Neuron (in vitro differentiated cells): ENCODE measurements at regions not wholly inside any gene's neighbourhood (a gene's known extent, or its start where the extent isn't known, plus 50 kb on each side); places are given as distances from the start of the nearest gene placed in this dataset.
"Not testable (repeated sequence)": the region's sequence is repeated elsewhere in the genome, so short reads cannot be mapped to it uniquely, and the experiment has no call there.

Experiments
- H2AFZ ChIP-seq: one replicate; pipeline ENCODE4 v1.6.1; 2013; ENCODE audit warnings: low read depth, mild to moderate bottlenecking, inconsistent platforms, low read length, moderate library complexity
- H3K27me3 ChIP-seq: one replicate; pipeline ENCODE4 v1.6.1; 2013; ENCODE audit warnings: low read length; ENCODE audit not compliant: insufficient read depth
- H3K36me3 ChIP-seq: one replicate; pipeline ENCODE4 v1.6.1; 2013; ENCODE audit warnings: low read length; ENCODE audit not compliant: insufficient read depth
- H3K4me1 ChIP-seq: one replicate; pipeline ENCODE4 v1.6.1; 2013; ENCODE audit warnings: low read length; ENCODE audit not compliant: insufficient read depth
- H3K4me3 ChIP-seq: 2 replicates; pipeline ENCODE4 v1.5.1; 2013; ENCODE audit warnings: mild to moderate bottlenecking, low read length, moderate library complexity
- H3K9me3 ChIP-seq: one replicate; pipeline ENCODE4 v1.6.1; 2013; ENCODE audit warnings: low read length

DNA sequence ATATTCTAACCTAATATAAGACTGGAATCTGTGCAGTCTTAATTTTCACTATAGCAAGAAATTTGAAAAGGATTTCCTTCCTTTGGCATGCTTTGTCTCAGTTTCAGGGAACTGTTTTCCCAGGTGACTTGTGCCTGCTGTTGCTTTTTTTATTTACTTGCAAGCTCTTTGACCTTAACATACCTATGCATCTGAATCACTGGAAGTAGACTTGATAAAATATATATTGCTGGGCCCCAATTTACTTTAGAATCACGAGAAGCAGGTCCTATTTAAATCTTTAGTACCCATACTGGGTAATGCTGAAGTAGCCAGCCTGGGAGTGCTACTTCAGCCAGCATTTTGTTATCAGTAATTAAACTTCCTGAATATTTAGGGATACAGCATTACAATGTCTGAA is 257.9 kb upstream of the ALCAM start:
- Histone ChIP-seq H3K4me3 (no peak overlapping the region), H3K36me3 (no peaks in the 10 kb centered on the region), H3K9me3 (no peaks in the 10 kb centered on the region), H2AFZ (no peak overlapping the region), H3K27me3 (no peaks in the 10 kb centered on the region), H3K4me1 (no peaks in the 10 kb centered on the region)

GRCh38 chr3:105118905-105119304 is 247.8 kb upstream of the ALCAM start:
- Histone ChIP-seq H2AFZ (no peak overlapping the region), H3K9me3 (no peaks in the 10 kb centered on the region), H3K27me3 (no peaks in the 10 kb centered on the region), H3K4me1 (no peaks in the 10 kb centered on the region), H3K4me3 (no peak overlapping the region), H3K36me3 (no peaks in the 10 kb centered on the region)

DNA sequence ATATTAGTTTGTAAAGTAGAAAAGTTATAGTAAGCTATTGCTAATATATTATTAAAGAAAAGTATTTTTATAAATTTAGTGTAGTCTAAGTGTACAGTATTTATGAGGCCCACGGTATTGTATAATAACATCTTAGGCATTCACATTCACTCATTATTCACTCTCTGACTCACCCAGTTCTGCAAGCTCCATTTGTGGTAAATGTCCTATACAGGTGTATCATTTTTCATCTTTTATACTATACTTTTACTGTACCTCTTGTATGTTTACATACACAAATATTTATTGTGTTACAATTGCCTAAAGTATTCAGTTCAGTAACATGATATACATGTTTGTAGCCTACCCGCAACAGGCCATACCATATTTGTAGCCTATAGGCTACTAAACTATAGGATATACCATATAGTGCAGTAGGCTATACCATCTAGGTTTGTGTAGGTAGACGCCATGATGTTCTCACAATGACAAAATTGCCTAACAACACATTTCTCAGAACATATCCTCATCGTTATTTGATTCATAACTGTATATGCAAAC is 246.8 kb upstream of the ALCAM start:
- Histone ChIP-seq H3K9me3 (no peaks in the 10 kb centered on the region), H3K4me1 (no peaks in the 10 kb centered on the region), H2AFZ (no peak overlapping the region), H3K4me3 (no peak overlapping the region), H3K36me3 (no peaks in the 10 kb centered on the region), H3K27me3 (no peaks in the 10 kb centered on the region)

DNA sequence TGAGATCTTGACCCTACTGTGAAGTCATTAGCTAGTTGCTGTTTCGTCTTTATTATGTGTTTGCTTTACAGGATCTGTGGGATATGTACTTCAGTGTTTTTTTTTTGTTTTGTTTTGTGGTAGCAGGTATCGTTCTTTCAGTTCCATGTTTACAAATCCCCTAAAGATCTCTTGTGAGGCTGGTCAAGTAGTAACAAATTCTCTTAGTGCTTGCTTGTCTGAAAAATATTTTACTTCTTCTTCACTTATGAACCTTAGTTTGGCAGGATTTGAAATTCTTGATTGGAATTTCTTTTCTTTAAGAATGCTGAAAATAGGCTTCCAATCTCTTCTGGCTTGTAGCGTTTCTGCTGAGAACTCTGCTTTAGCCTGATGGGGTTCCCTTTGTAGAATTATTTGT is 235.8 kb upstream of the ALCAM start:
- H3K27me3 ChIP-seq = no peaks in the 10 kb centered on the region
- peaks cover 2% of the 10 kb centered on the region for H3K4me1 ChIP-seq
- no peak overlapping the region for H3K4me3 ChIP-seq
- no peak overlapping the region for H2AFZ ChIP-seq
- H3K36me3 ChIP-seq = no peaks in the 10 kb centered on the region
- peaks cover 4% of the 10 kb centered on the region for H3K9me3 ChIP-seq

DNA sequence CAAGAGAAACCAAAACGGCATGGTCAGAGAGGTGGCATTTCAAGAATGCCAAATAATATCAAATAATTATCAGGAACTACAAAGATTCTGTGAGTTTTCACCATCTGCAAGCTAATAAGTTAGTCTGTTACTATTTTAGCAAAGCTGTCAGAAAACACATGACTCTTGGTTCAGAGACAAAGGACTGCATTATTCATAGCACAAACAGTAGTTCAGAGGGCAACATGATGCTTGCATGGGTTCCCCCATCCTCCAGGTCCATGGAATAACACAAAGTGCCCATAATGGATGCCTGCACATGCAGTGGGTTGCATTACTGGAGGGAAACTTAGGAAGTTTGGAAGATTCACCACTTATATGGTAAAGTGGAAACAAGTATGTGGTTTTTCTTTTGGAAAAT is 228.8 kb upstream of the ALCAM start:
- no peaks in the 10 kb centered on the region for H3K36me3 ChIP-seq
- H2AFZ ChIP-seq = no peak overlapping the region
- H3K4me3 ChIP-seq = no peak overlapping the region
- peaks cover 7% of the 10 kb centered on the region for H3K4me1 ChIP-seq
- no peaks in the 10 kb centered on the region for H3K9me3 ChIP-seq
- H3K27me3 ChIP-seq = no peaks in the 10 kb centered on the region

DNA sequence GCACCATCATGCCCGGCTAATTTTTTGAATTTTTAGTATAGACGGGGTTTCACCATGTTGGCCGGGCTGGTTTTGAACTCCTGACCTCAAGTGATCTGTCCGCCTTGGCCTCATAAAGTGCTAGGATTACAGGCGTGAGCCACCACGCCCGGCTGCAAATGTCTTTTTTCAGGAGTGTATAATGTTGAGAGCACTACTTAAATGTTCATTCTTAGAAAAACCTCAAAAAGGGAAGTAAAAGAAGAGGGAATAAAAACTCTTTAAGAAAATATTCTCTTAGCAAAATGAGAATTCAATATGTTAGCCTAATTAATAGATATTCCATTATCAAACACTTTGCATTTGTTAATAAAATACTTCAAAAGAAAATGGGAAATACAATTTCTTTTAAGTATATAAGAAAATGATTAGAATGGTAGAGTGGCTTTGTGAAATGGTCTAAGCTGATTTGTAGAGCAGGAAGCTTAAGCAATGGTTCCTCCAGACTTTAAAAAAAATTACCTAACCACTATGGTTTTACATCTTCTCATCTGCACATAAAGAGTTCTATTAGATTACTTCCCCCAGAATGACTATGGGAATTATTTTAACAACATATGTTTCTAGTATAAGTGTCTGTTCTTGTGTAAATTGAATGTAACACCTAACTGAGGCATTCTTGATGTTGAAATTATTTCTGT is 226.7 kb upstream of the ALCAM start:
- Histone ChIP-seq H2AFZ (no peak overlapping the region), H3K36me3 (no peaks in the 10 kb centered on the region), H3K27me3 (no peaks in the 10 kb centered on the region), H3K9me3 (no peaks in the 10 kb centered on the region), H3K4me1 (peaks cover 6% of the 10 kb centered on the region), H3K4me3 (no peak overlapping the region)

DNA sequence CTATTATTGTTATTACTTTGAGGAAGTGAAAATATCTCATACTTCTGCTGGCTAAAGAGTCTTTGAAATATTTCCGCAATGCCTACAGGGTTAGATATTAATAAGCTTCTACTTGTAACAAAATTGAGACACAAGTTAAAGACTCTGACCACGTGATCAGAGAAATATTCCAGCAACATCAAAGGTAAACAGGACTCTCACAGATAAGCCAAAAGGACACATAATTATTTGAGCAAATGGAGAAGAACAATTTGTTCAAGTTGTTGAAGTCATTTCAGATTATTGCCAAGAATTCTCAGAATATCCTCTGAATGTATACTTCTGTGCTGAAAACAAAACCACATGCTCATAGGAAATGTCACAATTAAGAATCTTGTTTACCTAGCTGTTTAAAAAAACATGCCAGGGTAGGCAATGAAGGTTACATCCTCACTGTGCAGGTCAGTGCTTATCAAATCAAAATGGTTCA is 225.8 kb upstream of the ALCAM start:
- H3K27me3 ChIP-seq = no peaks in the 10 kb centered on the region
- H3K4me1 ChIP-seq = peaks cover 10% of the 10 kb centered on the region
- H3K9me3 ChIP-seq = no peaks in the 10 kb centered on the region
- H3K4me3 ChIP-seq = no peak overlapping the region
- H3K36me3 ChIP-seq = no peaks in the 10 kb centered on the region
- no peak overlapping the region for H2AFZ ChIP-seq

DNA sequence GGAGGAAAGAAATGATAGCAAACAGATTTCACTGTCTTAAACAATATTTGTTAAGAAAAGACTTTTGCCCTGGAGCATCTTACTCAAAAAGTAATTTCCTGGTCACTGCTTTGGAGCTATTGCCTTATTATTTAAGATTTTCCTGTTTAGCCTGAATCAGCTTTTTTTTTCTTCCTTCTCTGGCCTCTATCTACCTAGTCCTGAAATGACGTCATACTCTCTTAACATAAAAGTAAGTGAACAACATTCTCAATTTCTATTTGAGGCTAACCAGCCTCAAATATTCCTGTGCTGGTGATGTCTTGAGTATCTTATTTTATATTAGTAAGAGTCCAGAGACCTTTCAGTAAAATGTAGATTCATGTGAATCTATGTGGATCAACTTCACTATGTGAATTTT is 221.9 kb upstream of the ALCAM start:
- H3K36me3 ChIP-seq = no peaks in the 10 kb centered on the region
- H3K4me3 ChIP-seq = no peak overlapping the region
- peaks cover 5% of the 10 kb centered on the region for H3K4me1 ChIP-seq
- no peaks in the 10 kb centered on the region for H3K27me3 ChIP-seq
- no peaks in the 10 kb centered on the region for H3K9me3 ChIP-seq
- H2AFZ ChIP-seq = no peak overlapping the region

GRCh38 chr3:105145511-105145910 is 221.2 kb upstream of the ALCAM start:
- no peaks in the 10 kb centered on the region for H3K27me3 ChIP-seq
- no peaks in the 10 kb centered on the region for H3K36me3 ChIP-seq
- H3K9me3 ChIP-seq = no peaks in the 10 kb centered on the region
- H3K4me1 ChIP-seq = peaks cover 5% of the 10 kb centered on the region
- no peak overlapping the region for H2AFZ ChIP-seq
- H3K4me3 ChIP-seq = no peak overlapping the region

- H3K9me3 ChIP-seq, H3K4me1 ChIP-seq, H3K4me3 ChIP-seq, H2AFZ ChIP-seq, H3K27me3 ChIP-seq, H3K36me3 ChIP-seq: not testable (repeated sequence)
Observed at GRCh38 chr3:105149197-105149596, 217.5 kb upstream of the ALCAM start.

- no peak overlapping the region for H2AFZ ChIP-seq
- H3K27me3 ChIP-seq = no peaks in the 10 kb centered on the region
- no peak overlapping the region for H3K4me3 ChIP-seq
- H3K36me3 ChIP-seq = no peaks in the 10 kb centered on the region
- no peaks in the 10 kb centered on the region for H3K9me3 ChIP-seq
- peaks cover 23% of the 10 kb centered on the region for H3K4me1 ChIP-seq
Observed at GRCh38 chr3:105152987-105153386, 213.7 kb upstream of the ALCAM start.

GRCh38 chr3:105154692-105155091 is 212.0 kb upstream of the ALCAM start:
- Histone ChIP-seq H3K4me1 (peaks cover 23% of the 10 kb centered on the region), H3K36me3 (no peaks in the 10 kb centered on the region), H3K27me3 (no peaks in the 10 kb centered on the region), H3K9me3 (no peaks in the 10 kb centered on the region), H2AFZ (no peak overlapping the region), H3K4me3 (no peak overlapping the region)

DNA sequence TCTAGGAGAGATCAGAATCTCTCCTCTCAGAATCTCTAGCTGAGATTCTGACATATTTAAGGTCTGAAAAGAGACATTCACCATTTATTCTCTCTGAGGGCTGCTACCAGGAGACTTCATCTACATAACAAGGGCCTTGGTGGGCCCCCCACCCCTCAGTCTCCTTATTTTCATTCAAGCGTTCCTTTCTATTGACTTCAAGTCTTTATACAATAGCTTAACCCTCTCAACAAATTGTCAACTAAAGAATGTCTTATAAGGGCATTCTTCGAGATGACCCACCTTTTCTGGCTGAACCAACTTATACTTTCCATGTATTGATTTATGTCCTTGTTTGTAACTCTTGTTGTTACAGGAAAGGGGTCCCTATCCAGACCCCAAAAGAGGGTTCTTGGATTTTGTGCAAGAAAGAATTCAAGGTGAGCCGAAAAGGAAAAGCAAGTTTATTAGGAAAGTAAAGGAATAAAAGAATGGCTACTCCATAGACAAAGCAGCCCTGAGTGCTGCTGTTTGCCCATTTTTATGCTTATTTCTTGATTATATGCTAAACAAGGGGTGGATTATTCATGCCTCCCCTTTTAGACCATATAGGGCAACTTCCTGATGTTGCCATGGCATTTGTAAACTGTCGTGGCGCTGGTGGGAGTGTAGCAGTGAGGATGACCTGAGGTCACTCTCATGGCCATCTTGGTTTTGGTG is 209.5 kb upstream of the ALCAM start:
- peaks cover 23% of the 10 kb centered on the region for H3K4me1 ChIP-seq
- no peak overlapping the region for H3K4me3 ChIP-seq
- peak overlapping the region; percentile 34 for H2AFZ ChIP-seq
- no peaks in the 10 kb centered on the region for H3K27me3 ChIP-seq
- no peaks in the 10 kb centered on the region for H3K9me3 ChIP-seq
- no peaks in the 10 kb centered on the region for H3K36me3 ChIP-seq
